Vagina (tissue), 2 donors: ENCODE measurements at regions not wholly inside any gene's neighbourhood (a gene's known extent, or its start where the extent isn't known, plus 50 kb on each side); places are given as distances from the start of the nearest gene placed in this dataset.
"Not testable (repeated sequence)": the region's sequence is repeated elsewhere in the genome, so short reads cannot be mapped to it uniquely, and the experiment has no call there.

Experiments used
- DNase-seq, 2 donors: peaks; one replicate each; pipeline ENCODE4 v3.0.0-alpha.2; 2017; ENCODE audit errors: extremely low spot score in 2 of 2
- H3K27ac ChIP-seq: fragments of 200-600 bp; sonication (generic); one replicate; pipeline ENCODE4 v1.5.1; 2019
- H3K27me3 ChIP-seq: fragments of 200-600 bp; sonication (generic); one replicate; pipeline ENCODE4 v1.5.1; 2019
- H3K36me3 ChIP-seq, 2 donors: fragments of 200-600 bp; sonication (generic); one replicate each; pipeline ENCODE4 v1.5.1; 2017 to 2019
- H3K4me1 ChIP-seq: fragments of 200-600 bp; sonication (generic); one replicate; pipeline ENCODE4 v1.5.1; 2019
- H3K4me3 ChIP-seq, 2 donors: fragments of 200-600 bp; sonication (generic); 1 replicate in 1 of 2; 2 replicates in 1 of 2; pipeline ENCODE4 v1.5.1; 2016 to 2019
- H3K9me3 ChIP-seq: fragments of 200-600 bp; sonication (generic); one replicate; pipeline ENCODE4 v1.5.1; 2019
- POLR2A ChIP-seq, 2 donors: fragments of 450-650 bp; IDR thresholded peaks; one replicate each; pipeline ENCODE4 v1.6.1; 2017; ENCODE audit warnings: antibody characterized with exemption in 2 of 2, mild to moderate bottlenecking in 2 of 2, moderate library complexity in 2 of 2
- POLR2AphosphoS5 ChIP-seq, 2 donors: sonication (generic); formaldehyde crosslinking; IDR thresholded peaks; one replicate each; pipeline ENCODE4 v1.9.0; 2017; ENCODE audit warnings: antibody characterized with exemption in 2 of 2, mild to moderate bottlenecking in 2 of 2, low read depth in 1 of 2; ENCODE audit not compliant: insufficient read depth in 1 of 2
- intact Hi-C: fragments of 100-400 bp; cut with DNase I; formaldehyde crosslinking; loops from one replicate; pipeline ENCODE4 v1.15.1; 2023
- TF ChIP-seq, protein P1 (sequence below), 3 experiments: fragments of 450-650 bp in 2 of 3; fragments of 200-600 bp in 1 of 3; sonication (generic) in 1 of 3; IDR thresholded peaks; one replicate each; pipeline ENCODE4 v1.5.1; 2017 to 2019; ENCODE audit warnings: antibody characterized with exemption in 3 of 3, mild to moderate bottlenecking in 2 of 3, moderate library complexity in 2 of 3

- H3K27ac ChIP-seq, result no peak overlapping the region
- H3K4me1 ChIP-seq, result no peaks in the 10 kb centered on the region
- DNase-seq, result no peak
- intact Hi-C loops, result no loop called here
- H3K36me3 ChIP-seq, result no peaks in the 10 kb centered on the region
- H3K4me3 ChIP-seq, result no peak overlapping the region
- H3K27me3 ChIP-seq, result no peaks in the 10 kb centered on the region
- TF ChIP-seq, protein P1, sequence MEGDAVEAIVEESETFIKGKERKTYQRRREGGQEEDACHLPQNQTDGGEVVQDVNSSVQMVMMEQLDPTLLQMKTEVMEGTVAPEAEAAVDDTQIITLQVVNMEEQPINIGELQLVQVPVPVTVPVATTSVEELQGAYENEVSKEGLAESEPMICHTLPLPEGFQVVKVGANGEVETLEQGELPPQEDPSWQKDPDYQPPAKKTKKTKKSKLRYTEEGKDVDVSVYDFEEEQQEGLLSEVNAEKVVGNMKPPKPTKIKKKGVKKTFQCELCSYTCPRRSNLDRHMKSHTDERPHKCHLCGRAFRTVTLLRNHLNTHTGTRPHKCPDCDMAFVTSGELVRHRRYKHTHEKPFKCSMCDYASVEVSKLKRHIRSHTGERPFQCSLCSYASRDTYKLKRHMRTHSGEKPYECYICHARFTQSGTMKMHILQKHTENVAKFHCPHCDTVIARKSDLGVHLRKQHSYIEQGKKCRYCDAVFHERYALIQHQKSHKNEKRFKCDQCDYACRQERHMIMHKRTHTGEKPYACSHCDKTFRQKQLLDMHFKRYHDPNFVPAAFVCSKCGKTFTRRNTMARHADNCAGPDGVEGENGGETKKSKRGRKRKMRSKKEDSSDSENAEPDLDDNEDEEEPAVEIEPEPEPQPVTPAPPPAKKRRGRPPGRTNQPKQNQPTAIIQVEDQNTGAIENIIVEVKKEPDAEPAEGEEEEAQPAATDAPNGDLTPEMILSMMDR (IDR thresholded peaks at IDR 0.05), result no peak
- TF ChIP-seq POLR2AphosphoS5 (IDR thresholded peaks at IDR 0.05; ENCODE audit: insufficient read depth in 1 of 2, low read depth in 1 of 2) (no peak), POLR2A (IDR thresholded peaks at IDR 0.05) (no peak)
- no peaks in the 10 kb centered on the region for H3K9me3 ChIP-seq
Measured at GRCh38 chr3:176615826-176616225, 581.5 kb downstream of the TBL1XR1 start.

DNA sequence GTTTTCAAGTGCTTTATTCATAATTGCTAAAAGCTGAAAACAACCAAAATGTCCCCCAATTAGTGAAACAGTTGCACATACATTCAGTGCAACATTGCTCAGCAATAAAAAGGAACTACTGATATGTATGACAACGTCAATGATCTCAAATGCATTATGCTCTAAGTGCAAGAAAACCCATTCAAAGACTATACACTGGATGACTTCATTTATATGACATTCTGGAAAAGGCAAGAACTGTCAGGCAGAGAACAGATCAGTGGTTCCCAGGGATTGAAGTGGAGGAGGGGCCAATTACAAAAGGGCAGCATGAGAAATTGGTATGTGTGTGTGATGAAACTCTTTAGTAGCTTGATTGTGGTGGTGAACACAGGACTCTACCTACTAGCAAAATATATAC lies 585.6 kb downstream of the TBL1XR1 start:
- no peaks in the 10 kb centered on the region for H3K9me3 ChIP-seq
- DNase-seq, result no peak
- H3K4me3 ChIP-seq, result no peak overlapping the region
- no peaks in the 10 kb centered on the region for H3K27me3 ChIP-seq
- intact Hi-C loops, result no loop called here
- H3K27ac ChIP-seq, result no peak overlapping the region
- no peaks in the 10 kb centered on the region for H3K4me1 ChIP-seq
- TF ChIP-seq POLR2AphosphoS5 (IDR thresholded peaks at IDR 0.05; ENCODE audit: insufficient read depth in 1 of 2, low read depth in 1 of 2) (no peak), POLR2A (IDR thresholded peaks at IDR 0.05) (no peak)
- TF ChIP-seq, protein P1 (IDR thresholded peaks at IDR 0.05), result no peak
- H3K36me3 ChIP-seq, result no peaks in the 10 kb centered on the region

GRCh38 chr3:176609361-176609760 lies 587.9 kb downstream of the TBL1XR1 start:
- H3K9me3 ChIP-seq, result no peaks in the 10 kb centered on the region
- intact Hi-C loops, result no loop called here
- no peaks in the 10 kb centered on the region for H3K27me3 ChIP-seq
- H3K36me3 ChIP-seq, result no peaks in the 10 kb centered on the region
- H3K4me3 ChIP-seq, result no peak overlapping the region
- no peak overlapping the region for H3K27ac ChIP-seq
- DNase-seq, result no peak
- H3K4me1 ChIP-seq, result no peaks in the 10 kb centered on the region
- TF ChIP-seq POLR2A (IDR thresholded peaks at IDR 0.05), result no peak
- no peak for TF ChIP-seq POLR2AphosphoS5 (IDR thresholded peaks at IDR 0.05; ENCODE audit: insufficient read depth in 1 of 2, low read depth in 1 of 2)
- TF ChIP-seq, protein P1 (IDR thresholded peaks at IDR 0.05), result no peak

DNA sequence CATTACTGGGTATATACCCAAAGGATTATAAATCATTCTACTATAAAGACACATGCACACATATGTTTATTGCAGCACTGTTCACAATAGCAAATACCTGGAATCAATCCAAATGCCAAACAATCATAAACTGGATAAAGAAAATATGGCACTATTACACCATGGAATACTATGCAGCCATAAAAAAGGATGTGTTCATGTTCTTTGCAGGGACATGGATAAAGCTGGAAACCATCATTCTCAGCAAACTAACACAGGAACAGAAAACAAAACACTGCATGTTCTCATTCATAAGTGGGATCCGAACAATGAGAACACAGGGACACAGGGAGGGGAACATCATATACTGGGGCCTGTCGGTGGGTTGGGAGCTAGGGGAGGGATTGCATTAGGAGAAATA lies 591.7 kb downstream of the TBL1XR1 start:
- H3K36me3 ChIP-seq, H3K4me1 ChIP-seq, H3K27ac ChIP-seq, intact Hi-C loops, H3K4me3 ChIP-seq, DNase-seq, H3K27me3 ChIP-seq, H3K9me3 ChIP-seq: not testable (repeated sequence)

DNA sequence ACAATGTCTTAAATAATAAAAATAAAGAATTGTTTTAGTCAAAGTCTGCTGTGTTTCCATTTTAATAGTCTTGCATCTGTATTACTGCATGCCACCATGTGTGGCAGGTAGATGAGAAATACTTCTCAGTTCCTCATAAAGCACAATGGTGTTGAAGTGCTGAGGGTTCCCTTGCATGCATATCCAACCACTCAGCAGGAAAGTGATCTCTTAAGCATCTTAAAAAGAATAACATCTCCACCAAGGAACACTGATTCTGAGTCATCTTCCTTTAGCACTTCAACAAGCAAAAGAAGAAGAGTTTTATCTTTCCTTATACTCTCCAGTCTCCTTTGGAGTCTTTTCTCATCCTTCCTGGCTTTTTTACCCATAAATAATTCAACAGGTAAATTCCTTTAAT lies 602.0 kb downstream of the TBL1XR1 start:
- Histone ChIP-seq H3K27ac (no peak overlapping the region), H3K9me3 (no peaks in the 10 kb centered on the region), H3K4me3 (no peak overlapping the region), H3K4me1 (no peaks in the 10 kb centered on the region), H3K36me3 (no peaks in the 10 kb centered on the region), H3K27me3 (no peaks in the 10 kb centered on the region)
- DNase-seq, result no peak
- intact Hi-C loops, result no loop called here
- TF ChIP-seq, protein P1 (IDR thresholded peaks at IDR 0.05), result no peak
- TF ChIP-seq POLR2AphosphoS5 (IDR thresholded peaks at IDR 0.05; ENCODE audit: insufficient read depth in 1 of 2, low read depth in 1 of 2) (no peak), POLR2A (IDR thresholded peaks at IDR 0.05) (no peak)

- no peak overlapping the region for H3K4me3 ChIP-seq
- no peak for DNase-seq
- intact Hi-C loops, result no loop called here
Measured at GRCh38 chr3:176590722-176591121, 606.6 kb downstream of the TBL1XR1 start.

More at GRCh38 chr3:176590722-176591121, 606.6 kb downstream of the TBL1XR1 start:
- H3K4me1 ChIP-seq, result no peaks in the 10 kb centered on the region
- H3K27ac ChIP-seq, result no peak overlapping the region
- no peaks in the 10 kb centered on the region for H3K27me3 ChIP-seq
- H3K36me3 ChIP-seq, result no peaks in the 10 kb centered on the region
- TF ChIP-seq, protein P1 (IDR thresholded peaks at IDR 0.05), result no peak
- no peak for TF ChIP-seq POLR2AphosphoS5 (IDR thresholded peaks at IDR 0.05; ENCODE audit: insufficient read depth in 1 of 2, low read depth in 1 of 2)
- TF ChIP-seq POLR2A (IDR thresholded peaks at IDR 0.05), result no peak
- H3K9me3 ChIP-seq, result no peaks in the 10 kb centered on the region
